ENCODE measurements at regions not wholly inside any gene's neighbourhood (a gene's known extent, or its start where the extent isn't known, plus 50 kb on each side); places are given as distances from the start of the nearest gene placed in this dataset.
A peak's percentile ranks its signal among the peaks of the same experiment; 100 is the strongest.

- TF ChIP-seq AFF4 (CRISPR knock-in tag; IDR thresholded peaks at IDR 0.05; ENCODE audit: borderline replicate concordance), result no peak
- TF ChIP-seq IRF1 (CRISPR knock-in tag; IDR thresholded peaks at IDR 0.05), result no peak
- no peak for TF ChIP-seq CBFB (CRISPR knock-in tag; IDR thresholded peaks at IDR 0.05; ENCODE audit: low read depth)
- TF ChIP-seq JAZF1 (CRISPR knock-in tag; IDR thresholded peaks at IDR 0.05), result no peak
- TF ChIP-seq SP1 (CRISPR knock-in tag; conservative IDR thresholded peaks at IDR 0.05), result no peak
- no peak for TF ChIP-seq ZNF416 (CRISPR knock-in tag; IDR thresholded peaks at IDR 0.05)
Measured at GRCh38 chr9:26639761-26640160, 252.8 kb downstream of the CAAP1 start (continued).

GRCh38 chr9:26637101-26637500, 255.5 kb downstream of the CAAP1 start:
- CTCF ChIA-PET, result interaction anchor here (1.0 kb wide), 1 partner anchor 135 kb away, joined by 4 read pairs; no protein-coding TSS in a partner anchor
- TF ChIP-seq FOXK1 (CRISPR knock-in tag; IDR thresholded peaks at IDR 0.05) (no peak), ESRRA (CRISPR knock-in tag; IDR thresholded peaks at IDR 0.05; ENCODE audit: borderline replicate concordance) (no peak), PRDM15 (CRISPR knock-in tag; IDR thresholded peaks at IDR 0.05) (no peak), ZBTB43 (CRISPR knock-in tag; IDR thresholded peaks at IDR 0.05) (no peak), ZNF263 (CRISPR knock-in tag; IDR thresholded peaks at IDR 0.05; ENCODE audit: low read depth) (no peak), CTCF (IDR thresholded peaks at IDR 0.05) (no peak), ZMAT4 (CRISPR knock-in tag; IDR thresholded peaks at IDR 0.05) (no peak), E2F5 (CRISPR knock-in tag; IDR thresholded peaks at IDR 0.05) (no peak), PRRX2 (CRISPR knock-in tag; IDR thresholded peaks at IDR 0.05) (peak; percentile 91; the same call in 1 of the 2 replicates), NFATC4 (CRISPR knock-in tag; IDR thresholded peaks at IDR 0.05) (no peak), ZNF281 (CRISPR knock-in tag; IDR thresholded peaks at IDR 0.05) (no peak), ZNF671 (CRISPR knock-in tag; IDR thresholded peaks at IDR 0.05) (peak; percentile 29; the same call in 1 of the 2 replicates), ZNF423 (CRISPR knock-in tag; IDR thresholded peaks at IDR 0.05) (peak; percentile 67), ZSCAN18 (CRISPR knock-in tag; IDR thresholded peaks at IDR 0.05) (0 out of 2 replicates have a peak, but pooled peaks have one; percentile 65)

More at GRCh38 chr9:26637101-26637500, 255.5 kb downstream of the CAAP1 start:
- peaks cover 29% of the 10 kb centered on the region for H3K4me1 Mint-ChIP-seq
- H3K27ac Mint-ChIP-seq, result no peak overlapping the region
- H3K4me3 Mint-ChIP-seq, result no peak overlapping the region
- POLR2A ChIA-PET, result no interaction called here
- H3K36me3 Mint-ChIP-seq, result peaks cover 13% of the 10 kb centered on the region
- DNase-seq (ENCODE audit: low spot score) (peak; percentile 50), ATAC-seq (peak; percentile 100)
- H3K9me3 Mint-ChIP-seq, result peaks cover 27% of the 10 kb centered on the region
- peaks cover 81% of the 10 kb centered on the region for H3K27me3 Mint-ChIP-seq (ENCODE audit: low read depth)
